Fibroblast of lung (primary cell): ENCODE measurements at regions not wholly inside any gene's neighbourhood (a gene's known extent, or its start where the extent isn't known, plus 50 kb on each side); places are given as distances from the start of the nearest gene placed in this dataset.

ENCODE experiments used
- EZH2 ChIP-seq: IDR thresholded peaks from 2 replicates; pipeline ENCODE4 v1.5.1; 2012; ENCODE audit warnings: low read length, control low read depth, mild to moderate bottlenecking; ENCODE audit errors: missing control alignments
- TF ChIP-seq, protein P1 (sequence below), 2 donors: IDR thresholded peaks in 1 of 2; conservative IDR thresholded peaks in 1 of 2; 1 replicate in 1 of 2; 2 replicates in 1 of 2; pipeline ENCODE4 v1.5.1; 2011 to 2012; ENCODE audit warnings: low read length in 2 of 2, control low read depth in 1 of 2, inconsistent platforms in 1 of 2, low read depth in 1 of 2, mild to moderate bottlenecking in 1 of 2

DNA sequence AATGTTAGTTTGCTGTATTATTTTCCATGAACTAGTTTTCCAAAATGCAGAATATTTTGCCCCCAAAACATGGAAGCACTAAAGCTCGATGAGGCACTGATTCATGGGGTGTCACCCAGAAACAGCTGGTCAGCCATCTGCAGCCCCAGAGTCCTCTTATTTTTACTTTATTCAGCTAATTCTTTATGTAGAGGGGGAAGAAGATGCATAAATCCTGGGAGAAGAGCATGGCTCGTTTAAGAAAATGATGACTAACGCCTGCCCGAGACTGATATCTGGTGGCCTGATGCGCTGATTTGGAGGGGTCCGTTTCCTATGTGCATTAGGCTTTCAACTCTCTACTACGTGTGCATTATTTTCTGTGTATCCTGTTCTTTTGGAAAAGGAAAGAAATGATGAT, 390.3 kb upstream of the MEF2C start:
- no peak for TF ChIP-seq EZH2
- TF ChIP-seq, protein P1, sequence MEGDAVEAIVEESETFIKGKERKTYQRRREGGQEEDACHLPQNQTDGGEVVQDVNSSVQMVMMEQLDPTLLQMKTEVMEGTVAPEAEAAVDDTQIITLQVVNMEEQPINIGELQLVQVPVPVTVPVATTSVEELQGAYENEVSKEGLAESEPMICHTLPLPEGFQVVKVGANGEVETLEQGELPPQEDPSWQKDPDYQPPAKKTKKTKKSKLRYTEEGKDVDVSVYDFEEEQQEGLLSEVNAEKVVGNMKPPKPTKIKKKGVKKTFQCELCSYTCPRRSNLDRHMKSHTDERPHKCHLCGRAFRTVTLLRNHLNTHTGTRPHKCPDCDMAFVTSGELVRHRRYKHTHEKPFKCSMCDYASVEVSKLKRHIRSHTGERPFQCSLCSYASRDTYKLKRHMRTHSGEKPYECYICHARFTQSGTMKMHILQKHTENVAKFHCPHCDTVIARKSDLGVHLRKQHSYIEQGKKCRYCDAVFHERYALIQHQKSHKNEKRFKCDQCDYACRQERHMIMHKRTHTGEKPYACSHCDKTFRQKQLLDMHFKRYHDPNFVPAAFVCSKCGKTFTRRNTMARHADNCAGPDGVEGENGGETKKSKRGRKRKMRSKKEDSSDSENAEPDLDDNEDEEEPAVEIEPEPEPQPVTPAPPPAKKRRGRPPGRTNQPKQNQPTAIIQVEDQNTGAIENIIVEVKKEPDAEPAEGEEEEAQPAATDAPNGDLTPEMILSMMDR (conservative IDR thresholded peaks at IDR 0.05 in 1 of 2, IDR thresholded peaks at IDR 0.05 in 1 of 2; ENCODE audit: low read depth in 1 of 2, low read length in 2 of 2): no peak
